NAMALWA (cell line): ENCODE measurements at regions not wholly inside any gene's neighbourhood (a gene's known extent, or its start where the extent isn't known, plus 50 kb on each side); places are given as distances from the start of the nearest gene placed in this dataset.

Experiments
- DNase-seq: peaks from one replicate; pipeline ENCODE4 v3.0.0-alpha.2; 2015; ENCODE audit warnings: low spot score

DNA sequence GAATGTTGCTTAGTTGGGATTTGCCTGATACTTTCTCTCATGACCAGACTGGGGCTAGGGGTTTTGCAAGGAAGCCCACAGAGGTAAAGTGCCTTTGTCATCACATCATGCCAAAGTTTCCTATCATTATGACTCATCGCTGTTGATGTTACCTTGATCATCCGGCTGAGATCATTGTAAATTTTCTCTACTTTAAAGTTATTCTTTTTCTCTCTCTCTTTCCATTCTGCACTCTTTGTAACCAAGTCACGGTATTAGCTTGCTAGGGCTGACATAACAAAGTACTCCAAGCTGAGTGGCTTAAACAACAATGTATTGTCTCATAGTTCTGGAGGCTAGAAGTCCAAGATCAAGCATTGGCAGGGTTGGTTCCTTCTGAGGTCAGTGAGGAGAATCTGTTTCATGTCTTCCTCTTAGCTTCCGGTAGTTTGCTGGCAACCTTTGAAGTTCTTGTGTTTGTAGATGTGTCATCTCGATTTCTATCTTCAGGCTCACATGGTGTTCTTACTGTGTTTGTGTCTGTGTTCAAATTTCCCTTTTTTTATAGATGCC is 113.0 kb downstream of the DTHD1 start:
- no peak for DNase-seq

- peak; percentile 55 for DNase-seq
These were observed 118.4 kb downstream of the DTHD1 start for GRCh38 chr4:36399762-36400353.

- DNase-seq = no peak
These were observed 120.8 kb downstream of the DTHD1 start for GRCh38 chr4:36402008-36402758.

- no peak for DNase-seq
These were observed 129.9 kb downstream of the DTHD1 start for GRCh38 chr4:36411338-36411737.

GRCh38 chr4:36414248-36414647 is 132.8 kb downstream of the DTHD1 start:
- peak; percentile 20 for DNase-seq

DNA sequence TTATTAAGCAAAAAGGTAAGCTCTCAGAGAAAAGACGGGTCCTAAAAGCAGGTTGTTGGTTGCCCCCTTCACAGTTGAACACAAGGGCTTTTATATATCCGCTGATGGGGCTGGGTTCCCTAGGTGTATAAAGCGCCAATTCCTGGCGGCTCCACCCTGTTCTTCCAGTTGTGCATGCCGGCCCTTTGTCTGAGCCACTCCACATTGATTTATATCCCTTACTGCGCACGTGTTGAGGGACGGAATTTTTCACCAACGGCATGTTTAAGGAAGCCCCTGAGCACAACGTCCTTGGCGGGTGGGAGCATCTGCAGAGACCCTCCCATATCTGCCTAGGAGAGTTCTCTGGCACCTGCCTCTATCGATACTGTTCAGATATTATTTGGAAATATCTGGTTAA is 135.7 kb downstream of the DTHD1 start:
- no peak for DNase-seq

DNA sequence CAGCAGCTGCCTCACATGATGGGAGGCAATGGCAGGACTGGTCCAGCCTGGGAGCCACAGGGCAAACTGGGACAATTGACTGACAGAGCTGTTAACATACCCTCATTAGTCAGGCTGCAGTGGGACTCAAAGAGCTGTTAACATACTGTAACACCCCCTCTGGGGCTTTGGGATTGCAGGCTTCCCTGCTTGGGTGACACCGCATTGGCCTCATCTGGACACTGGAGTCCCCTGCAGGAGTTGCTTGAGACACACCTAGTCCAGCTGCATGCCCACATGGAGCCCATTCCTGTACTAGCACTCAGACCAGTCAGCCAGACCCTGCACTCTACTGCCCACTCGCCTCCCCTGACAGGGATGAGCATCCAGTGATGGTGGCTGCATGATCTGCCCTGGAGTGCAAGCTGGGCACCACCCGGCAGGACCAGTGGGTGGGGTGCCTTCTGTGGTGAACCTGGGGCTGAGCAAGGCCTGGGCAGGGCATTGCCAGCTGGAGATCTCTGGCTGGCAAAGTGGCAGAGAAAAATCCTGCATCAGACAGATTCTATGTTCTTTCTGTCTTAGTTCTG is 138.8 kb downstream of the DTHD1 start:
- DNase-seq = no peak

DNA sequence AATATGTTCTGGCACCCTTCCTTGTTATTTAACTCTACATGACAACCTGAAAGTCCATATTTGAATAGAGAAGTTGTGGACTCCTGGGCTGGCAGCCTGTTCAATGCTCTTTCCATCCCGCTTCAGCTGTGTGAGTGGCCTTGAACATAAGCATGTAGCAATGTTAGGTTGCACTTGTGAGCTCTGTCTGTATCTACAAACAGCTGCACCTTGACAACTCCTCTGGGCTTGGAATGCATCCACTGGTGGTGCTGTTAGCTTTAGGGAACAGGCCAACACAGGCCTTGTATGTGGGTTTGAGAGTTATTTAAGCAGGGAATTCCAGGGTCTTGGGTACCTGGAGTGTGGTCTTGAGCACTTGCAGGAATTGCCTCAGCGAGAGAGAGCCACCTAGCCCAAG is 141.2 kb downstream of the DTHD1 start:
- DNase-seq = no peak

GRCh38 chr4:36426741-36427140 is 145.3 kb downstream of the DTHD1 start:
- DNase-seq = no peak

GRCh38 chr4:36427696-36428095 is 146.3 kb downstream of the DTHD1 start:
- DNase-seq = no peak

GRCh38 chr4:36432586-36432985 is 151.2 kb downstream of the DTHD1 start:
- no peak for DNase-seq

- no peak for DNase-seq
These were observed 158.1 kb downstream of the DTHD1 start for GRCh38 chr4:36439556-36439955.

- DNase-seq = no peak
These were observed 164.1 kb downstream of the DTHD1 start for GRCh38 chr4:36445480-36445879.

DNA sequence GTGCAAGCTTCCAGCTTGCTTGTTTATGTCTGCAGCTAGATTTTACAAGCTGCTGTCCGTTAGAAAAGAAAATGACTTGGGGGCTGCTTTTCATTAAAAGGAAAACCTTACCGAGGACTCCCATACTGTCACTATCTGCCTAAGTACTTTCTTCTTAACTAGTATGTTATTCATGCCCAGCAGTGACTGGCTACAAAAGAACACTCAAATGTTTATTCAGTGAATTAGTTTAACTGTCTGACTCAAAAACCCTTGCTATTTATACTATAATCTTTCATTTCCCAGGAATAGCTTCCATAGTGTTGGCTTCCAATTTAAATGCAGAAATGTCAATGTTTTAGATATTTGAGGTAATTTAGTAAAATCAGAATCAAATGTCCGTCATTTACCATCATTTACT is 164.9 kb downstream of the DTHD1 start:
- no peak for DNase-seq

DNA sequence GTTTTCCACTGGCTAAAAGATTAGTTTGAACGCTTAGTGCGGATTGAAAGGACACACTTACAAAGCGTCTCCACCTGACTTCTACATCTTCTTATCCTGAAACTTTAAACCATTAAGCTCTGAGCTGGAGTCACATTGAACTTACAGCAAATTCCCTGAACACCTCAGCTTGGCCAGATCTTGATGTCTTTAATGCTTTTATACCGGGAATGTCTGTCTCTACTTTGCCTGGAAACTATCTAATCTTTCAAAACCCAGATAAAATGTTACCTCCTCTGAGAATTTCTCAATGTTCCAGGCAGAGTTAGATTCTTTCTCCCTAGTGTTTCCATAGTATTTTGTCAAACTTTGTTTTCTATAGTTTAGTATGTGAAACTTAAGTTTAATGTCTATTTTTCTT is 179.9 kb downstream of the DTHD1 start:
- no peak for DNase-seq

GRCh38 chr4:36467670-36468069 is 186.3 kb downstream of the DTHD1 start:
- no peak for DNase-seq

DNA sequence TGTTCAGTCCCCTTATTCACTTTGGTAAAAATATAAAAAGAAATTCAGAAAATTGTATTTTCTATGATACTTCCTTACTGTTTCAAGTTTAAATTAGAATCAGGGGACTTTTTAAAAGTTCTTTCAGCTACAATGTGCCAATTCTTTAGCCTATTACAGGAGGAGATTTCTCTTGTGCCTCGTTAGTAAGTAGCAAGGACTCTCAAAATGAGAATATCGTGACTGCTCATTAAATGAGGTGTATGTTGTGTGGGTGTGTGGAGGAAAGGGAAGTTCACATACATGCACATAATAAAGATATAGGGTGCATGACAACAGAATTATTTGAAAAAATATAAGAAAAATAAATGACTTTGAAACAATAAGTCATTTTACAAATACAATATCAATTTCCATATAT is 190.5 kb downstream of the DTHD1 start:
- DNase-seq = no peak

- DNase-seq = no peak
These were observed 194.7 kb downstream of the DTHD1 start for GRCh38 chr4:36476135-36476534.

- DNase-seq = no peak
These were observed 196.4 kb downstream of the DTHD1 start for GRCh38 chr4:36477861-36478260.

GRCh38 chr4:36485885-36486284 is 204.5 kb downstream of the DTHD1 start:
- DNase-seq = no peak

DNA sequence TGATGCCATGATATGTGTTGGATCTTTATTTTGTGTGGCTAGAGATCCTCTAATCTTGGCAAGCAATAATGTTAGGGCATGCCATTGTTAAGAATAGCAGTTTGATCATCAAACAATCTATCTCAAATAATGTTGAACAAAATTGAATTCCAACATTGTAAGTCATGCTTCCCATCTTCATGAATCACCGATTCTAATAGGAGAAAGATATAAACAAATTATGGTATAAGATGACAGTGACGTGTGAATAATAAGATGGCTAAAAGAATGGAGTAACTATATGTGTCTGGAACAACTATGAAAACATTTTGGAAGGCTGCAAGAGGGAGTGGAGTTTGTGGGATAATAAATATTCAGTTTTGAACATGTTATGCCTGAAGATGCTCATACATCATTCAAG is 208.4 kb downstream of the DTHD1 start:
- DNase-seq = no peak

DNA sequence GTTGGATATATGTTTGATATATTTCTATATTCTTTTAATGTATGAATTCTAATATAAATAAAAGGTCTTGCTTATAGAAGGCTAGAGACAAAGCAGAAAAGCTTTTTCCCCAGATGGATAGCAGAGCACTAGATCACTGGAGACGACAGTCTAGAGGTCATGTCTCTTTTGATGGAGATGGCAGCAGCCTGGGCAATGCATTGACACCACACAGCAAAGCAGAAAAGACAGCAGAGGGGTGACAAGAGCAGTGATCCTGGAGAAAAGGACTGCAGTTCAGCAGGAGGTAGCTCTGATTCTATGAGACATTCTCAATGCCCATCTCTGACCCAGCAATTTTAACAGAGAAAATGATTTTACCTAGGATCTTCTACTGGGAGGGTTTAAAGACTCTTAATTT is 210.6 kb downstream of the DTHD1 start:
- DNase-seq = no peak

DNA sequence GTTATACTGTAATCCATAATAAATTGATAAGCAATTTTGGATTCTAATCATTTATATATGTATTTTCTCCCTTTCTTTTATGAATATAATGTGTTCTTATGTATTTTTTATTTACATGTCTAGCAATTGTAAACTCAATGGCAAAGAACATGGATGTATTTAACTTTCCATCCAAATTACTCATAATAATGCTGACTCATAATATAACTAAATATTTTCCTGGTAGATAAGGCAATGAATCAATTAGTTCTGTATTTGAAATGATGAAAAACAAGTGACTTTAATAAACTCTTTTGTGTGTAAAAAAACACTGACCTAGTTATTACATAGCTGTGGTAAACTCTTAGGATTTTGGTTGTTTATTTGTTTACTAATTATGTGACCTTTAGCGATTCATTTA is 211.2 kb downstream of the DTHD1 start:
- no peak for DNase-seq
